Kidney (tissue), 13 donors: ENCODE measurements at regions not wholly inside any gene's neighbourhood (a gene's known extent, or its start where the extent isn't known, plus 50 kb on each side); places are given as distances from the start of the nearest gene placed in this dataset.

Experiments used
- DNase-seq, 5 donors: peaks; one replicate each; pipeline ENCODE4 v3.0.0-alpha.2; 2013 to 2020
- FAIRE-seq: peaks from 2 replicates; lab custom pipeline; 2012; peaks lifted over from hg19 to GRCh38; lab: Jason Lieb, UNC
- H3K27ac ChIP-seq, 2 donors: one replicate each; pipeline ENCODE4 v1.7.0; 2013; ENCODE audit warnings: low read depth in 2 of 2, low read length in 2 of 2, inconsistent platforms in 1 of 2
- H3K27me3 ChIP-seq: one replicate; pipeline ENCODE4 v1.7.1; 2013; ENCODE audit warnings: low read length, inconsistent platforms; ENCODE audit not compliant: control insufficient read depth, insufficient read depth
- H3K36me3 ChIP-seq, 3 donors: one replicate each; pipeline versions ENCODE4 v1.7.0 to v1.7.1; 2013; ENCODE audit warnings: low read length in 3 of 3, control low read depth in 1 of 3, inconsistent platforms in 1 of 3; ENCODE audit not compliant: insufficient read depth in 3 of 3, control insufficient read depth in 2 of 3
- H3K4me1 ChIP-seq, 3 donors: one replicate each; pipeline versions ENCODE4 v1.7.0 to v1.7.1; 2013; ENCODE audit warnings: low read length in 3 of 3, inconsistent platforms in 1 of 3, low read depth in 1 of 3; ENCODE audit not compliant: control insufficient read depth in 2 of 3, insufficient read depth in 2 of 3
- H3K4me3 ChIP-seq, 3 donors: one replicate each; pipeline versions ENCODE4 v1.7.0 to v1.8.1; 2013; ENCODE audit warnings: low read length in 3 of 3, control low read depth in 1 of 3, inconsistent platforms in 1 of 3
- H3K9ac ChIP-seq, 3 donors: one replicate each; pipeline versions ENCODE4 v1.7.0 to v1.7.1; 2013; ENCODE audit warnings: low read length in 3 of 3, control low read depth in 1 of 3, inconsistent platforms in 1 of 3
- H3K9me3 ChIP-seq, 3 donors: one replicate each; pipeline versions ENCODE4 v1.7.0 to v1.7.1; 2013; ENCODE audit warnings: low read length in 3 of 3, control low read depth in 1 of 3, inconsistent platforms in 1 of 3; ENCODE audit not compliant: control insufficient read depth in 2 of 3, insufficient read depth in 1 of 3
- intact Hi-C: fragments of 100-400 bp; cut with DNase I; formaldehyde crosslinking; loops from one replicate; pipeline ENCODE4 v1.11.1; 2022
- TF ChIP-seq, protein P1 (sequence below): IDR thresholded peaks from 3 replicates; pipeline ENCODE4 v1.5.1; 2012; ENCODE audit warnings: mild to moderate bottlenecking, moderate library complexity, borderline replicate concordance; ENCODE audit not compliant: insufficient read depth; ENCODE audit errors: extremely low read depth
- donor health status: control.
- donor health status: control.
- donor health status: control.
- donor health status: control.
- donor health status: control.
- donor health status: DM: yes; HTN: yes; CAD: no.
- donor health status: Normal renal cell carcinoma (clear cell type).

DNA sequence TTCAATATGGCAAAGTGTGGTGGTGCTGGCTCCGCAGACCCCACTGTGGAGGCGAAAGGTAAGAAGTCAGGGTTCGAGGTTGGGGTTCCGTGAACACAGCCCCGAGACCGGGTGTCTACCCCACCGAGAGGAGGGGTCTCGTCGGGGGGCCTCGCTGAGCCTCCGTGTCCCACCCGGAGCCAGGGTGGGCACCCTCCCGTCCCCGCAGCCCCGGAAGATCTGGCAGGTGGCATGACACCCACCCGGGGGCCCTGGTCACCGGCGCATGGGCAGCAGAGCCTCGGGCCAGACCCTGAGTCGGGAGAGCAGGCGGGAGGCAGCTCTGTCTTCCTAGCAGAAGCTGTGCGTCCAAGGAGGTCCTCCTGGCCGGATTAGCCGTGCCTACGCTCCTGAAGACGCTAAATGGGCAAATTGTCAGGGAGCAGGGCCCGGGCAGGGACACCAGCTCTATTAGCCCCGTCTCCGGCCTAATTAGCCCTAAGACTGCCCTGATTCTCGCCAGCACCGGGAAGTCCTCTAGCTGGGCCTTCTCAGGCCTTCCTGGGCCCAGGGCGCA, 56.4 kb downstream of the UNCX start:
- Histone ChIP-seq H3K36me3 (no peaks in the 10 kb centered on the region), H3K27ac (no peak overlapping the region), H3K4me1 (peaks cover 0 to 3% (median 0%) of the 10 kb centered on the region in 3 donors), H3K9me3 (no peaks in the 10 kb centered on the region), H3K9ac (no peak overlapping the region), H3K4me3 (no peak overlapping the region), H3K27me3 (no peaks in the 10 kb centered on the region)
- DNase-seq (peak in 1 of 5 donors; percentile 72), FAIRE-seq (no peak)
- intact Hi-C loops, result no loop called here
- TF ChIP-seq, protein P1, sequence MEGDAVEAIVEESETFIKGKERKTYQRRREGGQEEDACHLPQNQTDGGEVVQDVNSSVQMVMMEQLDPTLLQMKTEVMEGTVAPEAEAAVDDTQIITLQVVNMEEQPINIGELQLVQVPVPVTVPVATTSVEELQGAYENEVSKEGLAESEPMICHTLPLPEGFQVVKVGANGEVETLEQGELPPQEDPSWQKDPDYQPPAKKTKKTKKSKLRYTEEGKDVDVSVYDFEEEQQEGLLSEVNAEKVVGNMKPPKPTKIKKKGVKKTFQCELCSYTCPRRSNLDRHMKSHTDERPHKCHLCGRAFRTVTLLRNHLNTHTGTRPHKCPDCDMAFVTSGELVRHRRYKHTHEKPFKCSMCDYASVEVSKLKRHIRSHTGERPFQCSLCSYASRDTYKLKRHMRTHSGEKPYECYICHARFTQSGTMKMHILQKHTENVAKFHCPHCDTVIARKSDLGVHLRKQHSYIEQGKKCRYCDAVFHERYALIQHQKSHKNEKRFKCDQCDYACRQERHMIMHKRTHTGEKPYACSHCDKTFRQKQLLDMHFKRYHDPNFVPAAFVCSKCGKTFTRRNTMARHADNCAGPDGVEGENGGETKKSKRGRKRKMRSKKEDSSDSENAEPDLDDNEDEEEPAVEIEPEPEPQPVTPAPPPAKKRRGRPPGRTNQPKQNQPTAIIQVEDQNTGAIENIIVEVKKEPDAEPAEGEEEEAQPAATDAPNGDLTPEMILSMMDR, result no peak

DNA sequence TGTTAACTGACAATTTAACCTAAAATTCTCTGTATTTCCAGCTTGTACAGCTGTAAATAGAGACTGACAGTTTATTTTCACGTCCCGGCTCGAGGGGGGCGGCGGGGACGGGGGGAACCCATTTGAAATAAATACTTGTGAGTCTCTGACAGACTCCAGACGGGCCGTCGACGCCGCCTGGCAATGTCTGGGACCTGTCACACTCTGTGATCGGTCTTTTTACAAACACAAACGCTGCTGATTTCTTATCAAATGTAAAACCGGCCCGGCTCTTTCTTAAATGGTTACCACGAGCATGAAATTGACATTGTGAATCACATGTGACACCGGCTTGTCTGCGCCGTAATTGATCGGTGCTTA, 57.0 kb downstream of the UNCX start:
- DNase-seq, result peak in 2 of 5 donors; percentile 58 to 68
- no peak overlapping the region for H3K9ac ChIP-seq
- TF ChIP-seq, protein P1, result no peak
- no peaks in the 10 kb centered on the region for H3K36me3 ChIP-seq
- peak overlapping the region in 1 of 3 donors; percentile 43 for H3K4me3 ChIP-seq
- H3K27ac ChIP-seq, result no peak overlapping the region
- no peak for FAIRE-seq
- peaks cover 0 to 3% (median 0%) of the 10 kb centered on the region in 3 donors for H3K4me1 ChIP-seq
- intact Hi-C loops, result no loop called here
- no peaks in the 10 kb centered on the region for H3K9me3 ChIP-seq
- H3K27me3 ChIP-seq, result no peaks in the 10 kb centered on the region

- Histone ChIP-seq H3K27ac (no peak overlapping the region), H3K9ac (no peak overlapping the region), H3K4me3 (peak overlapping the region; percentile 29 to 43 (median 33)), H3K4me1 (peaks cover 0 to 3% (median 0%) of the 10 kb centered on the region in 3 donors), H3K9me3 (no peaks in the 10 kb centered on the region), H3K27me3 (no peaks in the 10 kb centered on the region), H3K36me3 (no peaks in the 10 kb centered on the region)
- no peak for FAIRE-seq
- DNase-seq, result peak; percentile 79 to 91 (median 89)
- intact Hi-C loops, result no loop called here
- TF ChIP-seq, protein P1, result no peak
These were observed 57.5 kb downstream of the UNCX start for GRCh38 chr7:1290026-1290678.
